Suprapubic skin (tissue), 4 donors: ENCODE measurements at regions not wholly inside any gene's neighbourhood (a gene's known extent, or its start where the extent isn't known, plus 50 kb on each side); places are given as distances from the start of the nearest gene placed in this dataset.

ENCODE experiments used
- DNase-seq, 2 donors: peaks; one replicate each; pipeline ENCODE4 v3.0.0-alpha.2; 2019; ENCODE audit warnings: low spot score in 2 of 2
- H3K27ac ChIP-seq: fragments of 200-600 bp; sonication (generic); one replicate; pipeline ENCODE4 v1.5.1; 2019
- H3K27me3 ChIP-seq: fragments of 200-600 bp; sonication (generic); one replicate; pipeline ENCODE4 v1.5.1; 2019
- H3K36me3 ChIP-seq: fragments of 200-600 bp; sonication (generic); one replicate; pipeline ENCODE4 v1.5.1; 2019
- H3K4me1 ChIP-seq: fragments of 200-600 bp; sonication (generic); one replicate; pipeline ENCODE4 v1.5.1; 2019
- H3K4me3 ChIP-seq: fragments of 200-600 bp; sonication (generic); one replicate; pipeline ENCODE4 v1.5.1; 2019; ENCODE audit warnings: mild to moderate bottlenecking
- H3K9me3 ChIP-seq: fragments of 200-600 bp; sonication (generic); one replicate; pipeline ENCODE4 v1.5.1; 2019
- EP300 ChIP-seq: sonication (generic); formaldehyde crosslinking; IDR thresholded peaks from one replicate; pipeline ENCODE4 v1.6.1; 2017; ENCODE audit warnings: antibody characterized with exemption
- POLR2A ChIP-seq, 2 donors: fragments of 450-650 bp; IDR thresholded peaks; one replicate each; pipeline ENCODE4 v1.6.1; 2017; ENCODE audit warnings: antibody characterized with exemption in 2 of 2, mild to moderate bottlenecking in 2 of 2, moderate library complexity in 2 of 2
- POLR2AphosphoS5 ChIP-seq, 3 donors: sonication (generic); formaldehyde crosslinking; IDR thresholded peaks; one replicate each; pipeline ENCODE4 v1.6.1; 2017; ENCODE audit warnings: antibody characterized with exemption in 3 of 3
- WGBS: methylation state at CpG from one replicate; pipeline ENCODE4 v1.1.5; 2018; 5-methylcytosine and 5-hydroxymethylcytosine counted together
- TF ChIP-seq, protein P1 (sequence below), 2 donors: fragments of 200-600 bp in 1 of 2; fragments of 450-650 bp in 1 of 2; sonication (generic) in 1 of 2; IDR thresholded peaks; one replicate each; pipeline ENCODE4 v1.5.1; 2016 to 2019; ENCODE audit warnings: antibody characterized with exemption in 2 of 2, mild to moderate bottlenecking in 1 of 2, moderate library complexity in 1 of 2

DNA sequence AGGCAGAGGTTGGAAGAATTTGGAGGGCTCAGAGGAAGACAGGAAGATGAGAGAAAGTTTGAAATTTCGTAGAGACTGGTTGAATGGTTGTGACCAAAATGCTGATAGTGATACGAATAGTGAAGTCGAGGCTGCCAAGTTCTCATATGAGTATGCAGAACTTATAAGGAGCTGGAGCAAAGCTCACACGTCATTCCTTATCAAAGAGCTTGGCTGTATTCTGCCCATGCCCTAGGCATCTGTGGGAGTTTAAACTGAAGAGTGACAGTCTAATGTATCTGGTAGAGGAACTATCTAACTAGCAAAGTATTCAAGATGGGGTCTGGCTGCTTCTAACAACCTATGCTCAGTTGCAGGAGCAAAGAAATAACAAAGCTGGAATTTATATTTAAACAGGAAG, 102.1 kb downstream of the PCDH18 start:
- Histone ChIP-seq H3K27ac (no peak overlapping the region), H3K4me3 (no peak overlapping the region), H3K4me1 (no peaks in the 10 kb centered on the region), H3K36me3 (no peaks in the 10 kb centered on the region), H3K27me3 (no peaks in the 10 kb centered on the region), H3K9me3 (no peaks in the 10 kb centered on the region)
- 85% methylated on average over 4 of the region's 4 CpGs for WGBS
- DNase-seq, result no peak
- TF ChIP-seq, protein P1, sequence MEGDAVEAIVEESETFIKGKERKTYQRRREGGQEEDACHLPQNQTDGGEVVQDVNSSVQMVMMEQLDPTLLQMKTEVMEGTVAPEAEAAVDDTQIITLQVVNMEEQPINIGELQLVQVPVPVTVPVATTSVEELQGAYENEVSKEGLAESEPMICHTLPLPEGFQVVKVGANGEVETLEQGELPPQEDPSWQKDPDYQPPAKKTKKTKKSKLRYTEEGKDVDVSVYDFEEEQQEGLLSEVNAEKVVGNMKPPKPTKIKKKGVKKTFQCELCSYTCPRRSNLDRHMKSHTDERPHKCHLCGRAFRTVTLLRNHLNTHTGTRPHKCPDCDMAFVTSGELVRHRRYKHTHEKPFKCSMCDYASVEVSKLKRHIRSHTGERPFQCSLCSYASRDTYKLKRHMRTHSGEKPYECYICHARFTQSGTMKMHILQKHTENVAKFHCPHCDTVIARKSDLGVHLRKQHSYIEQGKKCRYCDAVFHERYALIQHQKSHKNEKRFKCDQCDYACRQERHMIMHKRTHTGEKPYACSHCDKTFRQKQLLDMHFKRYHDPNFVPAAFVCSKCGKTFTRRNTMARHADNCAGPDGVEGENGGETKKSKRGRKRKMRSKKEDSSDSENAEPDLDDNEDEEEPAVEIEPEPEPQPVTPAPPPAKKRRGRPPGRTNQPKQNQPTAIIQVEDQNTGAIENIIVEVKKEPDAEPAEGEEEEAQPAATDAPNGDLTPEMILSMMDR (IDR thresholded peaks at IDR 0.05), result no peak
- TF ChIP-seq POLR2A (IDR thresholded peaks at IDR 0.05), result no peak

DNA sequence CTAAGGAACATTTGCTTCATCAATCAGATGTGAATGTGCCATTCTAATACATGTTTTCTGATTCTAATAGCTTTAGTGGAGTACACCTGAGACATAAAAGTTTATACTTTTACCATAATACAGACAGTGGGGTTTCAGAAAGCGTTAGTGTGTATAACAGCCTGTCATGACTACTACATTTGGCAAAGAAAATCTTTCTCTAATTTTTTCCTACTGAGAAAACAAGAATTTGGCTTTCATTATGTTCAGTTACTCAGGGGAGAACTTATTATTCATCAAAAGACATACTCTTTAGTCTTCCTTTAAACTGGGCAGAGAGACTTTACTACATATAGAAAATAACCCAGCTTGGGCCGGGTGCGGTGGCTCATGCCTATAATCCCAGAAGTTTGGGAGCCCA, 104.9 kb downstream of the PCDH18 start:
- Histone ChIP-seq H3K27ac (no peak overlapping the region), H3K27me3 (no peaks in the 10 kb centered on the region), H3K4me1 (no peaks in the 10 kb centered on the region), H3K9me3 (no peaks in the 10 kb centered on the region), H3K36me3 (no peaks in the 10 kb centered on the region), H3K4me3 (no peak overlapping the region)
- TF ChIP-seq POLR2AphosphoS5 (IDR thresholded peaks at IDR 0.05), result no peak
- TF ChIP-seq EP300, result no peak
- TF ChIP-seq POLR2A (IDR thresholded peaks at IDR 0.05), result no peak
- TF ChIP-seq, protein P1 (IDR thresholded peaks at IDR 0.05), result no peak
- 76% methylated on average over 3 of the region's 3 CpGs for WGBS
- DNase-seq, result no peak

DNA sequence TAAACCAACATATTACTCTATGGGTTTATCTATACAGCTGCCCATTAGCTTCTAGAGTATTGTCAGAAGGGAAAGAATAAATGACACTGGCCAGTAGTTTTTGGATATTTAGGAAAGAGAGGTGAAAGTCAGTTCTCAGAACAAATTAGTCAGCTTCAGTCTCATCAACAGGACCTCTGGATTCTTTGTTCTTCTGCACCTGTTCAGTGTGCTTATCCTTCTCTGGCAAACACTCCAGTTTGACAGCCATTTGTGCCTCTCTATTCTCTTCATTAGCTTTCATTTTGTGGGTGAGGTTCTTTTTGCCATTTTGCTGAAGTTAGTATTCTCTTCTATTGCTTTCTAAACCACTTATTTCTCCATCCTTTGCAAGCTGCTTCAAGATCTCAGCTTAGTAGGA, 107.0 kb downstream of the PCDH18 start:
- H3K9me3 ChIP-seq, result no peaks in the 10 kb centered on the region
- no peaks in the 10 kb centered on the region for H3K36me3 ChIP-seq
- H3K27me3 ChIP-seq, result no peaks in the 10 kb centered on the region
- H3K4me1 ChIP-seq, result no peaks in the 10 kb centered on the region
- no peak for DNase-seq
- H3K27ac ChIP-seq, result no peak overlapping the region
- TF ChIP-seq POLR2AphosphoS5 (IDR thresholded peaks at IDR 0.05), result no peak
- no peak for TF ChIP-seq EP300
- TF ChIP-seq POLR2A (IDR thresholded peaks at IDR 0.05), result no peak
- TF ChIP-seq, protein P1 (IDR thresholded peaks at IDR 0.05), result no peak
- H3K4me3 ChIP-seq, result no peak overlapping the region

DNA sequence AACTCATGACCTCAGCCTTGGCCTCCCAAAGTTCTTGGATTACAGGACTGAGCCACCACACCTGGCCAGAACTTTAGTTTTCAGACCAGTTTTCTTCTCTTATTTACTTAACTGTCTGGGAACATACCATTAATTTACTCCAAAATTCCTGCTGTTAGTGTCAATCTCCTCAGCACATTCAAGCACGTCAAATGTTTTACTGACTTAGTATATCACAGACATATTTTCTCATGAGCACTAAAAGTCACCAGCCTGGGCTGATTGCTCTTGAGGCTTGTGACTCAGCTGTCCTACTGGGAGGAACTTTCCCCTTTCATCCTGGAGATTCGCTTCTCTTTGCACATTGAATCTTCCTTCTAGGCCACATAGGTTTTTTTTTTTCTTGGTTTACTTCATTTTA, 109.6 kb downstream of the PCDH18 start:
- TF ChIP-seq, protein P1 (IDR thresholded peaks at IDR 0.05), result no peak
- TF ChIP-seq EP300 (no peak), POLR2A (IDR thresholded peaks at IDR 0.05) (no peak)
- no peak for DNase-seq
- H3K4me3 ChIP-seq, result no peak overlapping the region
- no peaks in the 10 kb centered on the region for H3K4me1 ChIP-seq
- H3K27me3 ChIP-seq, result no peaks in the 10 kb centered on the region
- H3K36me3 ChIP-seq, result no peaks in the 10 kb centered on the region
- 88% methylated on average over 2 of the region's 2 CpGs for WGBS
- H3K9me3 ChIP-seq, result no peaks in the 10 kb centered on the region
- H3K27ac ChIP-seq, result no peak overlapping the region

DNA sequence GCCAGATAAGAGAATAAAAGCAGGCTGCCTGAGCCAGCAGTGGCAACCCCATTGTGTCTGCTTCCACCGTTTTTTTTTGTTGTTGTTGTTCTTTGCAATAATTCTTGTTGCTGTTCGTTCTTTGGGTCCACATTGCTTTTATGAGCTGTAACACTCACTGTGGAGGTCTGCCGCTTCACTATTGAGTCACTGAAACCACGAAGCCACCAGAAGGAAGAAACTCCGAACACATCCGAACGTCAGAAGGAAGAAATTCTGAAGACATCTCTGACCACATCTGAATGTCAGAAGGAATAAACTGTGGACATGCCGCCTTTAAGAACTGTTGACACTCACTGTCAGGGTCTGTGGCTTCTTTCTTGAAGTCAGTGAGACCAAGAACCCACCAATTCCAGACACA, 110.5 kb downstream of the PCDH18 start:
- no peaks in the 10 kb centered on the region for H3K27me3 ChIP-seq
- no peak for TF ChIP-seq POLR2AphosphoS5 (IDR thresholded peaks at IDR 0.05)
- 80% methylated on average over 8 of the region's 8 CpGs for WGBS

DNA sequence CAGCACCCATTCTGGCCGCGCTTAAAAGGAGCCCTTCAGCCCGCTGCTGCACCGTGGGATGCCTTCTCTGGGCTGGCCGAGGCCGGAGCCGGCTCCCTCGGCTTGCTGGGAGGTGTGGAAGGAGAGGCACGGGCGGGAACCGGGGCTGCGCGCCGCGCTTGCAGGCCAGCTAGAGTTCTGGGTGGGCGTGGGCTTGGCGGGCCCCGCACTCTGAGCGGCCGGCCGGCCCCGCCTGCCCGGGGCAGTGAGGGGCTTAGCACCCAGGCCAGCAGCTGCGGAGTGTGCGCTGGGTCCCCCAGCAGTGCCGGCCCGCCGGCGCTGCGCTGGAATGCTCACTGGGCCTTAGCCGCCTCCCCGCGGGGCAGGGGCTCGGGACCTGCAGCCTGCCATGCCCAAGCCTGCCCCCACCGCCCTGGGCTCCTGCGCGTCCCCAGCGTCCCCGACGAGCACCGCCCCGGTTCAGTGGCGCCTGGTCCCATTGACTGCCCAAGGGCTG, 111.3 kb downstream of the PCDH18 start:
- no peaks in the 10 kb centered on the region for H3K9me3 ChIP-seq
- no peaks in the 10 kb centered on the region for H3K36me3 ChIP-seq
- TF ChIP-seq POLR2A (IDR thresholded peaks at IDR 0.05) (no peak), POLR2AphosphoS5 (IDR thresholded peaks at IDR 0.05) (no peak), EP300 (no peak)
- TF ChIP-seq, protein P1 (IDR thresholded peaks at IDR 0.05), result no peak
- no peak for DNase-seq
- no peaks in the 10 kb centered on the region for H3K4me1 ChIP-seq
- WGBS, result 100% methylated on average over 5 of the region's 43 CpGs
- no peak overlapping the region for H3K4me3 ChIP-seq
- no peak overlapping the region for H3K27ac ChIP-seq
- H3K27me3 ChIP-seq, result no peaks in the 10 kb centered on the region

More for the DNA sequence above, 110.5 kb downstream of the PCDH18 start:
- no peaks in the 10 kb centered on the region for H3K9me3 ChIP-seq
- H3K4me3 ChIP-seq, result no peak overlapping the region
- H3K27ac ChIP-seq, result no peak overlapping the region
- DNase-seq, result no peak
- H3K4me1 ChIP-seq, result no peaks in the 10 kb centered on the region
- H3K36me3 ChIP-seq, result no peaks in the 10 kb centered on the region
